Astrocyte (in vitro differentiated cells and primary cell): ENCODE measurements at regions not wholly inside any gene's neighbourhood (a gene's known extent, or its start where the extent isn't known, plus 50 kb on each side); places are given as distances from the start of the nearest gene placed in this dataset.

Experiments
- EZH2 ChIP-seq: IDR thresholded peaks from 2 replicates; pipeline ENCODE4 v1.6.1; 2012; ENCODE audit warnings: mild to moderate bottlenecking, low read length, inconsistent platforms; ENCODE audit not compliant: insufficient read depth
- TF ChIP-seq, protein P1 (sequence below): IDR thresholded peaks from 2 replicates; pipeline ENCODE4 v1.5.1; 2011; ENCODE audit warnings: low read depth, mild to moderate bottlenecking, inconsistent platforms, low read length, moderate library complexity; ENCODE audit not compliant: insufficient read depth

DNA sequence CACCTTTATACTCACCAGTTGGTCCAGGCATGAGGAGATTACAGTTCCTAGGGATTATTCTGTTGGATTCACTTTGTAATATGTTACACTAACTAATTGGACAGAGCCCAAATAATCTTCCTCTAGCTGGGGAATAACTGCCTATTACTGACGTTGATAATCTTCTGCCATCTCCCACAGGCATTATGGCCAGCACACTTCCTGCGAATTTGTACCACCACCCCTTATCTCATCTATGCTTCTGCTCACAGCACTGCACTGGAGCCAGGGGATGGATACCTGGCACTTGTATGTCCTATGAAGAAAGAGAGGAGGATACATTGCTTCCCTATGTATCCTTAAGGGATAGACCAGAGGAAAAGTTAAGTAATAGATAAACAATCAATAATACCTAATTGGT is 494.8 kb upstream of the MAN1A1 start:
- TF ChIP-seq, protein P1, sequence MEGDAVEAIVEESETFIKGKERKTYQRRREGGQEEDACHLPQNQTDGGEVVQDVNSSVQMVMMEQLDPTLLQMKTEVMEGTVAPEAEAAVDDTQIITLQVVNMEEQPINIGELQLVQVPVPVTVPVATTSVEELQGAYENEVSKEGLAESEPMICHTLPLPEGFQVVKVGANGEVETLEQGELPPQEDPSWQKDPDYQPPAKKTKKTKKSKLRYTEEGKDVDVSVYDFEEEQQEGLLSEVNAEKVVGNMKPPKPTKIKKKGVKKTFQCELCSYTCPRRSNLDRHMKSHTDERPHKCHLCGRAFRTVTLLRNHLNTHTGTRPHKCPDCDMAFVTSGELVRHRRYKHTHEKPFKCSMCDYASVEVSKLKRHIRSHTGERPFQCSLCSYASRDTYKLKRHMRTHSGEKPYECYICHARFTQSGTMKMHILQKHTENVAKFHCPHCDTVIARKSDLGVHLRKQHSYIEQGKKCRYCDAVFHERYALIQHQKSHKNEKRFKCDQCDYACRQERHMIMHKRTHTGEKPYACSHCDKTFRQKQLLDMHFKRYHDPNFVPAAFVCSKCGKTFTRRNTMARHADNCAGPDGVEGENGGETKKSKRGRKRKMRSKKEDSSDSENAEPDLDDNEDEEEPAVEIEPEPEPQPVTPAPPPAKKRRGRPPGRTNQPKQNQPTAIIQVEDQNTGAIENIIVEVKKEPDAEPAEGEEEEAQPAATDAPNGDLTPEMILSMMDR: no peak
- no peak for TF ChIP-seq EZH2
